NCI-H226 (cell line): ENCODE measurements at regions not wholly inside any gene's neighbourhood (a gene's known extent, or its start where the extent isn't known, plus 50 kb on each side); places are given as distances from the start of the nearest gene placed in this dataset.

Experiments used
- DNase-seq: peaks from one replicate; pipeline ENCODE4 v3.0.0-alpha.2; 2015

GRCh38 chr5:6926491-6927038 lies 213.3 kb downstream of the TENT4A start:
- no peak for DNase-seq

- DNase-seq, result no peak
These were observed 222.8 kb downstream of the TENT4A start for GRCh38 chr5:6936031-6936430.

GRCh38 chr5:6937677-6938076 lies 224.4 kb downstream of the TENT4A start:
- no peak for DNase-seq

GRCh38 chr5:6941631-6942030 lies 228.4 kb downstream of the TENT4A start:
- DNase-seq, result no peak

GRCh38 chr5:6943197-6944112 lies 230.2 kb downstream of the TENT4A start:
- DNase-seq, result no peak

GRCh38 chr5:6948562-6948961 lies 235.3 kb downstream of the TENT4A start:
- no peak for DNase-seq

- no peak for DNase-seq
These were observed 236.0 kb downstream of the TENT4A start for GRCh38 chr5:6949230-6949629.

- no peak for DNase-seq
These were observed 237.0 kb downstream of the TENT4A start for GRCh38 chr5:6950250-6950649.

- DNase-seq, result no peak
These were observed 237.6 kb downstream of the TENT4A start for GRCh38 chr5:6950860-6951259.

GRCh38 chr5:6961123-6961522 lies 247.9 kb downstream of the TENT4A start:
- DNase-seq, result no peak

GRCh38 chr5:6961837-6962635 lies 248.8 kb downstream of the TENT4A start:
- DNase-seq, result no peak

- no peak for DNase-seq
These were observed 263.7 kb downstream of the TENT4A start for GRCh38 chr5:6976971-6977370.

GRCh38 chr5:6979061-6979460 lies 265.8 kb downstream of the TENT4A start:
- DNase-seq, result no peak

- no peak for DNase-seq
These were observed 276.0 kb downstream of the TENT4A start for GRCh38 chr5:6989230-6989629.

GRCh38 chr5:6994097-6994496 lies 280.9 kb downstream of the TENT4A start:
- DNase-seq, result no peak

- DNase-seq, result no peak
These were observed 281.9 kb downstream of the TENT4A start for GRCh38 chr5:6995115-6995514.

GRCh38 chr5:7000310-7000709 lies 287.1 kb downstream of the TENT4A start:
- DNase-seq, result no peak

- no peak for DNase-seq
These were observed 297.4 kb downstream of the TENT4A start for GRCh38 chr5:7010591-7010990.

GRCh38 chr5:7012057-7012456 lies 298.8 kb downstream of the TENT4A start:
- DNase-seq, result no peak

- DNase-seq, result no peak
These were observed 301.4 kb downstream of the TENT4A start for GRCh38 chr5:7014611-7015010.

- DNase-seq, result no peak
These were observed 302.5 kb downstream of the TENT4A start for GRCh38 chr5:7015586-7016256.

- no peak for DNase-seq
These were observed 303.9 kb downstream of the TENT4A start for GRCh38 chr5:7016999-7017747.
